ENCODE measurements at regions not wholly inside any gene's neighbourhood (a gene's known extent, or its start where the extent isn't known, plus 50 kb on each side); places are given as distances from the start of the nearest gene placed in this dataset.

DNA sequence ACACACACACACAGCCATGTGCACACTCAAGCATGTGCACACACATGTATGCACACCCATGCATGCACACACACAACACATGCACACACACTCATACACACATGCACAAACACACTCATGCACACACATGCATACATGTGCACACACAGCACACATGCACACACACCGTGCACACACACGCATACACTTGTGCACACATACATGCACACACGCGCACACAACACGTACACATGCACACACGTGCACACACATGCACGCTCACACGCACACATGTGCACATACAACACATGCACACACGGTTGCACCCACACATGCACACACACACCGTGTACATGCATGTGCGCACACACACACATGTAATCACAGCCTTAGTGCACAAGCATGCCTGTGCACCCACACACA lies 230.4 kb upstream of the GSE1 start:
- TF ChIP-seq, protein P1, sequence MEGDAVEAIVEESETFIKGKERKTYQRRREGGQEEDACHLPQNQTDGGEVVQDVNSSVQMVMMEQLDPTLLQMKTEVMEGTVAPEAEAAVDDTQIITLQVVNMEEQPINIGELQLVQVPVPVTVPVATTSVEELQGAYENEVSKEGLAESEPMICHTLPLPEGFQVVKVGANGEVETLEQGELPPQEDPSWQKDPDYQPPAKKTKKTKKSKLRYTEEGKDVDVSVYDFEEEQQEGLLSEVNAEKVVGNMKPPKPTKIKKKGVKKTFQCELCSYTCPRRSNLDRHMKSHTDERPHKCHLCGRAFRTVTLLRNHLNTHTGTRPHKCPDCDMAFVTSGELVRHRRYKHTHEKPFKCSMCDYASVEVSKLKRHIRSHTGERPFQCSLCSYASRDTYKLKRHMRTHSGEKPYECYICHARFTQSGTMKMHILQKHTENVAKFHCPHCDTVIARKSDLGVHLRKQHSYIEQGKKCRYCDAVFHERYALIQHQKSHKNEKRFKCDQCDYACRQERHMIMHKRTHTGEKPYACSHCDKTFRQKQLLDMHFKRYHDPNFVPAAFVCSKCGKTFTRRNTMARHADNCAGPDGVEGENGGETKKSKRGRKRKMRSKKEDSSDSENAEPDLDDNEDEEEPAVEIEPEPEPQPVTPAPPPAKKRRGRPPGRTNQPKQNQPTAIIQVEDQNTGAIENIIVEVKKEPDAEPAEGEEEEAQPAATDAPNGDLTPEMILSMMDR (IDR thresholded peaks at IDR 0.05): no peak

DNA sequence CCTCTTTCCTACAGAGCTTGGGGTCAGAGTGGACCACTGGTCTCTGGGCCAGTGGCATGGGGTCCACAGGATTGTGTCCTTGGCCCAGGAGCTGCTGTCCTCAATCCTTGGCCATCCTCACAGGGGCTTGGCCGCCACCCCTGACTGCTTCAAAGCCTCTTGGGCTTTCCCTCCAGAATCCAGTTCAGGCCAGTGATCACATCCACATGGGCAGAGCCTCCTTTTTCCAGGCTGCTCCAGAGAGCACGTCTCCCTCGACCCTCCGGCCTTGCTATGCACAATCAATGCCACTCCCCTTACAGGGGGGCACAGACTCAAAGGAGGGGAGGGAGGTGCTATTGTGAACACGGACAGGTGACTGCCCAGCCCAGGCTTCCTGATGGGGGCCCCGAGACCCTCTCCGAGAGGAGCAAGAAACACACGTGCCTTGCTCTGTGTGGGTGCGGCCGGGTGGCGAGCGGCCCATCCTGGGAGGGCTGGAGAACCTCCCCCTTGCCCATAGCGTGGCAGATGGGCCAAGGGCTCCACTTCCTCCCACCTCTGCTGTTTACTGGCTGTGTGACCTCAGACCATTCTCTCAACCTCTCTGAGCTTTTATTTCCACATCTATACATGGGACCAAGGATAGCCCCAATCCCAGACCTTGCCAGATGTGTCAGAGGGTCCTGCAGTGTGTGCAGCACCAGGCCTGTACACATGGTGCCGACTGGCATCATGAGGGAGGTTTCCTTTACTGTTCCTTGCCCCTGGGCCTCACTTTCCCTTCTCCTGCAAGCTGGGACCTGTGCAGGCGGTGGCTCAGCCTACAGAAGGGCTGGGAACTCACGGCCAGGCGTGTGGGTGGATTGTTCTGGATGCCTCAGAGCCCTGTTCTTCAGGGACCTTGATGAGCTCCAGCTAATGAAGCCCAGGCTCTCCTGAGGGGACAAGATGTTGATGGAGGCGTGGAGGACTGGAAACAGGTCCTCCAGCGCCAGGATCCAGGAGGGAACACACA lies 229.0 kb upstream of the GSE1 start:
- TF ChIP-seq, protein P1 (IDR thresholded peaks at IDR 0.05): no peak

DNA sequence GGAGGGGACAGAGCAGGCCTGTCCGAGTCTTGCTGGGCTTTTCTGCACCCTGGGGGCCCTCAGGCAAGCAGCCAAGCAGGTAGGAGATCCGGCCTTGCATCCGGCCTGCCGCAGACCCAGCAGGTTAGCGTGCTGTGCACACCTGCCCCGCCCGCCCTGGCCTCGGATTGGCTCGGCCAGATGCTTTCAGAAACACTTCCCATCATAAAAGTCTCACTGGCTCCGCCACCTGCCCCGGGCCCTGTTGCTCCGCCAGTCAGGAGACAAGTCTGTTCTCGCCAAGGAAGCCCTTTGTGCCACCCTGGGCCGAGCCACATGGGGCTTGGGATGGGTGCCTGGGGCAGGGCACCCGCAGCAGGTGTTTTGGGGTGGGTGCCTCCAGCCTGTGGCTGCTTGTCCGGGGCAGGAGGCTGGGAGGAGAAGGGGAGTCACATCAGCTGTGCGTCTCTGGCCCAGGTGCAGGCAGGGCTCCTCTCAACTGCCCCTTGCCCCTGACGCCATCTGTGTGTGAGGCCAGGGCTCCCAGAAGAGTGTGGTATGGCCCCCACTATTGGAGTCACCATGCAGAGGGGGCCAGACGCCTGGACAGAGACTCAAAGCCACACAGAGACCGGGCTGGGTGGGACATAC lies 228.2 kb upstream of the GSE1 start:
- TF ChIP-seq, protein P1 (IDR thresholded peaks at IDR 0.05): no peak

DNA sequence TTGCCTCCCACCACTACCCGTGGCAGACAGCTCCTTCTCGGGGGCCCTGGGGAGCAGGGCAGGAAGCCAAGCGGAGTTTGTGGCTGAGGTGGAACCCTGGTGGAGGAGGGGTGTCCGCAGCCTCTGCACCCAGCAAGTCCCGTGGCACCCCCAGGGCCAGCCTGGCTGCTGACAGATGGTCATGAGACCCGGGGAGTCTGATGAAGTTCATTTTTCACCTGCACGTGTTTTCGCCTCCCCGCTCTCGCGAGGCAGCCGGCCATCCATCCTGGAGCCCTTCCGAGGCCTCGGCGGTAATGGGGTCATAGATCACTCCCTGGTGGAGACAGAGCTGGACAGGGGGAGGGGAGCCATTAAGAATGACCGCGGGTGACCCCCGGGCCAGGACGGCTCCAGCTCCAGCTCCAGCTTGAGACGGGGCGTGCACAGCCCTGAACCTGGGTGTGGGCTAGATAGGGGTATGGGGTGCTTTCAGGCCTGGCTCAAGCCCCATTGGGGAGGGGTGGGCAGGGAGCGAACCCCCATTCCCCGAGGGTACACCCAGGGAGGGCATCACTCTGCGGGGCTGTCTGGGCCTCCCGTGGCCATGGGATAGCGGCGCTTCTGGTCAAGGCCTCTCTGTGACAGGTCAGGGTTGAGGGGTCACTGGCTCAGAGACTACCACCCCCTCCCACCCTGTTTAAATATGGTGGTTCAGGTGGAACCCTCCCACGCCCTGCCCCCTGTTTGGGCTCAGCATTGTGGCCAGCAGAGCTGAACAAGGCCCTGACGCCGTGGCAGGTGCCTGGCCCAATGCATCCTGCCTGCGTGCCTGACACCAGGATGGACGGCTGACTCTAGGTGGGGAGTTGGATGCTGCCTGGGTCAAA lies 227.4 kb upstream of the GSE1 start:
- TF ChIP-seq, protein P1 (IDR thresholded peaks at IDR 0.05): no peak

DNA sequence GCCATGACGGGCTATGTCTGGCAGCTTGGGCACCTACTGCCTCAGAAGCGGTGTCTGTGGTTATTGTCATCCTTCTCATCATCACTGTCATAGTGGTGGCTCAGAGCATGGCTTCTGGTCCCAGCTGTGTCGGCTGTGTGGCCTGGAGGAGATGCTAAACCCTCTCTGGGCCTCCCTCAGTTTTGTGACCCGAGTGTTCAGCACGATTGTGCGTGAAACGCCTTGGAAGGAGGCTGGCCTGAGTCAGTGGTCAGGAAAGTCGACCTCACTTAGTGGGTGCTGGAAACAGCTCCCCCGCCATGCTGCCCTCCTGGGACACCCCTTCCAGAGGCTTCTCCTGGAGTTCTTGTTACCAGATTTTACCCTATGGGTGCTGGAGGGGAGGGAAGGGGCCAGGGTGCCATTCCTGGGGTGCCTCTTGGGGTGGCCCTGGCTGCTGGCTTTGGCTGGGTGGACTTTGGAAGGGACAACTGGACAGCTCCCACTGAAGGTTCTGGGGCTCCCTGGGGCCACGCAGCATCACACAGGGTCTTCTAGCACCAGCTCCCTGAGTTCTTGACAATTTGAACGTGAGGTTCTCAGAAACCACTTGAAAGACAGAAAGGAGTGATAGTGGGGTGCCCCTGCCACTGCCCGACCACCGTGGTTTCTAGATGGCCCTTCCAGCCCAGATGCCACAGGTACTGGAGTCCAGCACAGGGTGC lies 226.5 kb upstream of the GSE1 start:
- TF ChIP-seq, protein P1 (IDR thresholded peaks at IDR 0.05): no peak

DNA sequence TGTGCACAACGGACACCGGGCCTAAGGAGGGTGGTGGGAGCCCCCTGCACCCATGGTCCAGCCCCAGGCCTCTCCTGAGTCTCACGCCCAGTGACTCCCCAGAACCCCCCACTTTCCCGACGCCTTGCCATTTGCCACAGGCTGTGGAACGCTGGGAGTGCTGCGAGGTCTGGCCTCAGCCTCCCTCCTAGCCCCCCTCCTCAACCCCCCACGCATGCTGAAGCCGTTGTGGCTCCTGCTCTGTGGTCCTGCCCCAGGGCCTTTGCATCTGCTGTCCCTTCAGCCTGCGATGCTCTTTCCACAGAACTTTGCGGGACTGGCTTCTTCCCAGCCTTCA lies 226.0 kb upstream of the GSE1 start:
- TF ChIP-seq, protein P1 (IDR thresholded peaks at IDR 0.05): no peak

Data from LNCAP (cell line).